ENCODE measurements at regions not wholly inside any gene's neighbourhood (a gene's known extent, or its start where the extent isn't known, plus 50 kb on each side); places are given as distances from the start of the nearest gene placed in this dataset.

GRCh38 chr9:28774433-28775235, 1201.4 kb upstream of the C9orf72 start:
- DNase-seq (ENCODE audit: low read depth): peak; percentile 46
- no peak overlapping the region for H3K4me3 ChIP-seq (ENCODE audit: low read depth, low read length)
- TF ChIP-seq, protein P1, sequence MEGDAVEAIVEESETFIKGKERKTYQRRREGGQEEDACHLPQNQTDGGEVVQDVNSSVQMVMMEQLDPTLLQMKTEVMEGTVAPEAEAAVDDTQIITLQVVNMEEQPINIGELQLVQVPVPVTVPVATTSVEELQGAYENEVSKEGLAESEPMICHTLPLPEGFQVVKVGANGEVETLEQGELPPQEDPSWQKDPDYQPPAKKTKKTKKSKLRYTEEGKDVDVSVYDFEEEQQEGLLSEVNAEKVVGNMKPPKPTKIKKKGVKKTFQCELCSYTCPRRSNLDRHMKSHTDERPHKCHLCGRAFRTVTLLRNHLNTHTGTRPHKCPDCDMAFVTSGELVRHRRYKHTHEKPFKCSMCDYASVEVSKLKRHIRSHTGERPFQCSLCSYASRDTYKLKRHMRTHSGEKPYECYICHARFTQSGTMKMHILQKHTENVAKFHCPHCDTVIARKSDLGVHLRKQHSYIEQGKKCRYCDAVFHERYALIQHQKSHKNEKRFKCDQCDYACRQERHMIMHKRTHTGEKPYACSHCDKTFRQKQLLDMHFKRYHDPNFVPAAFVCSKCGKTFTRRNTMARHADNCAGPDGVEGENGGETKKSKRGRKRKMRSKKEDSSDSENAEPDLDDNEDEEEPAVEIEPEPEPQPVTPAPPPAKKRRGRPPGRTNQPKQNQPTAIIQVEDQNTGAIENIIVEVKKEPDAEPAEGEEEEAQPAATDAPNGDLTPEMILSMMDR (IDR thresholded peaks at IDR 0.05; ENCODE audit: insufficient read depth, low read length): peak; percentile 47

GRCh38 chr9:28779243-28779642, 1206.0 kb upstream of the C9orf72 start:
- TF ChIP-seq, protein P1 (IDR thresholded peaks at IDR 0.05; ENCODE audit: insufficient read depth, low read length): no peak
- H3K4me3 ChIP-seq (ENCODE audit: low read depth, low read length): no peak overlapping the region
- DNase-seq (ENCODE audit: low read depth): peak; percentile 44

DNA sequence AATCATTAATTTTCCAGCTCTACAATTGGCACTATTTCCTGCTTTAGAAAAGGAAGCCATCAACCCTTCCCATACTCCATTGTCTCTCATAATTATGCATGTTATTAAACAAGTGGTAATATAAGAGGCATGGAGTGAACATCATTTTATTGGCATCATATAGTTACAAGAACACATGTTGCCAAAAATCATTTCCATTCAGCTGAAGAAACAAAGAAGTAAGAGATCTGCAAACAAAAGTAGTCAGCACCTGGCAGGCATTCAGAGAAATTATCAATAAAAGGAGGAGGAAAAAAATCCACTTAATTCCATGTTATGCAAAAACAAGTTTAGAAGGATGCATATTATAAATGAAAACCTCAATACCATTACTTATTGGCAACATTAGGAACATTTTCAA, 1208.2 kb upstream of the C9orf72 start:
- DNase-seq (ENCODE audit: low read depth): no peak
- TF ChIP-seq, protein P1 (IDR thresholded peaks at IDR 0.05; ENCODE audit: insufficient read depth, low read length): no peak
- no peak overlapping the region for H3K4me3 ChIP-seq (ENCODE audit: low read depth, low read length)

- H3K4me3 ChIP-seq (ENCODE audit: low read depth, low read length): no peak overlapping the region
- TF ChIP-seq, protein P1 (IDR thresholded peaks at IDR 0.05; ENCODE audit: insufficient read depth, low read length): no peak
- DNase-seq (ENCODE audit: low read depth): peak; percentile 42
Measured at GRCh38 chr9:28782630-28783029, 1209.3 kb upstream of the C9orf72 start.

DNA sequence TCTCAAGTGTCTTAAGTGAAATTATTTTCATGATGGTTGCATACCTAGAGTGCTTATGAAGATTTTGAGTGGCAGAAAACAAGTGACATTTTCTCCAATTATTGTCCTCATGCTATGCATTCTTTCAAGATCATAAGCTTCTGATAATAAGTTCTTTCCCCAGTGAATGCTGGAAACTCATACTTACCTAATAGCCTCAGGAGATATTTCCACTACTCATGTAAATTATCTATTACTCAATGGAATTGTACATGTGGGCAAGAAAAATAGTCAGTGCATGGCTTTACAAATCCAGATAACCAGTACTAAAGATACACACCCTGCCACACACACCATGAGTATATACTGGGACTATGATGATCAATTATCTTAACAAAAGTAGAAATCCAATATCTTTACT, 1219.4 kb upstream of the C9orf72 start:
- TF ChIP-seq, protein P1 (IDR thresholded peaks at IDR 0.05; ENCODE audit: insufficient read depth, low read length): no peak
- H3K4me3 ChIP-seq (ENCODE audit: low read depth, low read length): no peak overlapping the region
- no peak for DNase-seq (ENCODE audit: low read depth)

DNA sequence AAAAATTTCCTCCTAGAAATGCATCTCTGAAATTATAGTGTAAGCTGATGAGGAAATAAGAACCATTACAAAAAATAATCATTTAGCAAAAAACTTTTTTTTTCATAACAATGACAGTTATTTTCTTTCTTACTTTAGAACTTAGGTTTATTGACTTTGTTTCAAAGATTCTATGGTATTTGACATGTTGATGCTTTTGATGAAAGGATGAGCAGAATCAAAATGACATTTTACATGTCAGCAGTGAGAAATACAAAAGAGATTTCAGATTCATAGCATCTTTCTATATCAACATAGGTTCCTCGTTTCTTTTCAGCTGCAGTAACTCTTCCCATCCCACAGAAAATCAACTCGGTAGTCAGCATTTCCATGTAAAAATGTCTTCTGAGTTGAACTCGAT, 1226.6 kb upstream of the C9orf72 start:
- TF ChIP-seq, protein P1 (IDR thresholded peaks at IDR 0.05; ENCODE audit: insufficient read depth, low read length): no peak
- H3K4me3 ChIP-seq (ENCODE audit: low read depth, low read length): no peak overlapping the region
- no peak for DNase-seq (ENCODE audit: low read depth)
